ENCODE measurements at regions not wholly inside any gene's neighbourhood (a gene's known extent, or its start where the extent isn't known, plus 50 kb on each side); places are given as distances from the start of the nearest gene placed in this dataset.

- no peak for DNase-seq
Measured at GRCh38 chr4:31124008-31124585, 403.9 kb downstream of the PCDH7 start.

- no peak for DNase-seq
Measured at GRCh38 chr4:31125061-31125460, 404.9 kb downstream of the PCDH7 start.

- no peak for DNase-seq
Measured at GRCh38 chr4:31125496-31125895, 405.3 kb downstream of the PCDH7 start.

GRCh38 chr4:31126881-31127398 is 406.8 kb downstream of the PCDH7 start:
- no peak for DNase-seq

GRCh38 chr4:31130930-31131329 is 410.8 kb downstream of the PCDH7 start:
- no peak for DNase-seq

- DNase-seq = no peak
Measured at GRCh38 chr4:31134720-31135119, 414.6 kb downstream of the PCDH7 start.

- DNase-seq = no peak
Measured at GRCh38 chr4:31139767-31140166, 419.6 kb downstream of the PCDH7 start.

- DNase-seq = no peak
Measured at GRCh38 chr4:31141095-31141831, 421.1 kb downstream of the PCDH7 start.

- no peak for DNase-seq
Measured at GRCh38 chr4:31141832-31142142, 421.6 kb downstream of the PCDH7 start.

GRCh38 chr4:31146366-31146765 is 426.2 kb downstream of the PCDH7 start:
- DNase-seq = no peak

GRCh38 chr4:31148990-31149389 is 428.8 kb downstream of the PCDH7 start:
- no peak for DNase-seq

GRCh38 chr4:31156221-31156620 is 436.1 kb downstream of the PCDH7 start:
- DNase-seq = no peak

- DNase-seq = no peak
Measured at GRCh38 chr4:31160146-31160545, 440.0 kb downstream of the PCDH7 start.

GRCh38 chr4:31169846-31170245 is 449.7 kb downstream of the PCDH7 start:
- no peak for DNase-seq

GRCh38 chr4:31171362-31171761 is 451.2 kb downstream of the PCDH7 start:
- DNase-seq = no peak

- DNase-seq = no peak
Measured at GRCh38 chr4:31175242-31175910, 455.2 kb downstream of the PCDH7 start.

GRCh38 chr4:31183256-31183655 is 463.1 kb downstream of the PCDH7 start:
- DNase-seq = no peak

GRCh38 chr4:31185014-31185585 is 464.9 kb downstream of the PCDH7 start:
- no peak for DNase-seq

- DNase-seq = no peak
Measured at GRCh38 chr4:31187979-31188378, 467.8 kb downstream of the PCDH7 start.

- DNase-seq = no peak
Measured at GRCh38 chr4:31189938-31190337, 469.8 kb downstream of the PCDH7 start.

- DNase-seq = no peak
Measured at GRCh38 chr4:31190671-31191070, 470.5 kb downstream of the PCDH7 start.

- no peak for DNase-seq
Measured at GRCh38 chr4:31192341-31192740, 472.2 kb downstream of the PCDH7 start.

GRCh38 chr4:31193521-31193920 is 473.4 kb downstream of the PCDH7 start:
- no peak for DNase-seq

- no peak for DNase-seq
Measured at GRCh38 chr4:31194823-31195222, 474.7 kb downstream of the PCDH7 start.

Data from NCI-H187 treated with DMSO at 0.1 percent for 48 hours (cell line).